Hepatocyte (in vitro differentiated cells): ENCODE measurements at regions not wholly inside any gene's neighbourhood (a gene's known extent, or its start where the extent isn't known, plus 50 kb on each side); places are given as distances from the start of the nearest gene placed in this dataset.

Experiments used
- CTCF ChIP-seq: fragments of 200-600 bp; sonication (generic); IDR thresholded peaks from 2 replicates; pipeline ENCODE4 v1.5.1; 2016; ENCODE audit warnings: antibody characterized with exemption, mild to moderate bottlenecking; ENCODE audit not compliant: poor library complexity
- EZH2 ChIP-seq: fragments of 200-600 bp; sonication (generic); IDR thresholded peaks from 2 replicates; pipeline ENCODE4 v1.6.1; 2016; ENCODE audit warnings: antibody characterized with exemption, mild to moderate bottlenecking, borderline replicate concordance
- EZH2phosphoT487 ChIP-seq: fragments of 200-600 bp; sonication (generic); IDR thresholded peaks from one replicate; pipeline ENCODE4 v1.6.1; 2018; ENCODE audit warnings: antibody characterized with exemption, mild to moderate bottlenecking, low read depth, moderate library complexity; ENCODE audit not compliant: unreplicated experiment, severe bottlenecking

DNA sequence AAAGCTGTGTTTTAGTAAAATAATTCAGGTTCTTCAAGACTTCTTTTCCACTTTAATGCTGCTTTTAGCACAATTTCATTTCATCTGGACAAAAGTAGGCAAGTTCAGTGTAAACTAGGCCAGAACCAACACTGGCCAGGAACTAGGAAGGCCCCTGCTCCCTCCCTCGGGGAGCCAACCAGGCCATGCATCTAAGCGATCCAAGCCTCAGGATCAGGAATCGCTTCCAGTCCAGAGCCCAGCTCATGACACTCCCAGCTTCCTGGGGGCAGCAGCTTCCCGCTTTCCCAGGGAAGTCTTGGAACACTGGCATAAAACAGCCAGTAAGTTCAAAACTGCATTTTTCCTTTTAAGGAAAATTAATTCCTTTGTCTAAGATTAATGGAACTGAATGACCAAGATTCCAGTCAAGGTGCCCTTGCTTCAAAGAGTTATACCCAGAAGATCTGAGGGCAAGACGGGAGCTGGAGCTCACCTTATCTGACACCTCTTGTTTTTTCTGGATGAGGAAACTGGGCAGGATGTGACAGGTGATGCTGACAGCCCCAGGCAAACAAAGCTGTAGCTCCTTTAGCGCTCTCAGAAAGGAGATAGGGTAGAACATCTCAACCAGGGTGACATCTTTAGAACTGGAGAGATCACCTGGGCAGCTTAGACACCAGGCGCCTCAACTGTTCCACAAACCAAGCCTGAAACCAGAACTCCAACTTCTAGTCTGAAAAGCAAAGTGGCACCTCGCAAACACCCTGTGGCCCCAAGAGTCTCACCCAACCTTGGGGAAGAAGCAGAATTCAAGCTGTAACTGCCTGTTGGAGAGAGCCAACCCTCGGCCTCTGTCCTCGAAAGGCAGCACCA lies 61.4 kb upstream of the PNMA1 start:
- TF ChIP-seq CTCF (no peak), EZH2 (no peak), EZH2phosphoT487 (no peak)
